Esophagus (tissue), 2 donors: ENCODE measurements at regions not wholly inside any gene's neighbourhood (a gene's known extent, or its start where the extent isn't known, plus 50 kb on each side); places are given as distances from the start of the nearest gene placed in this dataset.
"Not testable (repeated sequence)": the region's sequence is repeated elsewhere in the genome, so short reads cannot be mapped to it uniquely, and the experiment has no call there.

Experiments used
- H3K27ac ChIP-seq, 2 donors: one replicate each; pipeline ENCODE4 v1.5.1; 2013; ENCODE audit warnings: low read depth in 2 of 2, mild to moderate bottlenecking in 2 of 2, inconsistent platforms in 1 of 2, low read length in 1 of 2, moderate library complexity in 1 of 2
- H3K27me3 ChIP-seq, 2 donors: one replicate each; pipeline ENCODE4 v1.6.1; 2013; ENCODE audit warnings: low read length in 2 of 2, control low read depth in 1 of 2, mild to moderate bottlenecking in 1 of 2; ENCODE audit not compliant: insufficient read depth in 2 of 2, control insufficient read depth in 1 of 2
- H3K36me3 ChIP-seq, 2 donors: one replicate each; pipeline ENCODE4 v1.6.1; 2013; ENCODE audit warnings: low read length in 1 of 2; ENCODE audit not compliant: control insufficient read depth in 2 of 2, insufficient read depth in 2 of 2
- H3K4me1 ChIP-seq, 2 donors: one replicate each; pipeline ENCODE4 v1.6.1; 2013; ENCODE audit warnings: low read length in 1 of 2; ENCODE audit not compliant: control insufficient read depth in 2 of 2, insufficient read depth in 2 of 2
- H3K4me3 ChIP-seq, 2 donors: one replicate each; pipeline ENCODE4 v1.5.1; 2013; ENCODE audit warnings: low read length in 2 of 2, mild to moderate bottlenecking in 2 of 2, low read depth in 1 of 2, moderate library complexity in 1 of 2
- H3K9me3 ChIP-seq, 2 donors: one replicate each; pipeline ENCODE4 v1.6.1; 2013; ENCODE audit warnings: mild to moderate bottlenecking in 2 of 2, low read depth in 1 of 2, low read length in 1 of 2, moderate library complexity in 1 of 2; ENCODE audit not compliant: control insufficient read depth in 2 of 2, insufficient read depth in 1 of 2
- WGBS, 2 donors: extraction: QIAGEN DNeasy Blood & Tissue Kit; methylation state at CpG; one replicate each; pipeline ENCODE4 v1.1.7; 2013; 5-methylcytosine and 5-hydroxymethylcytosine counted together
- donor health status: healthy with polysubstance abuse.
- donor health status: Bipolar disorder and iron deficiency.

GRCh38 chr21:27968240-27968639 is 1001.4 kb upstream of the ADAMTS5 start:
- not testable (repeated sequence) for H3K9me3 ChIP-seq, H3K36me3 ChIP-seq, H3K27ac ChIP-seq, H3K27me3 ChIP-seq, H3K4me3 ChIP-seq, H3K4me1 ChIP-seq

- Histone ChIP-seq H3K27me3 (no peaks in the 10 kb centered on the region), H3K4me3 (no peak overlapping the region), H3K4me1 (no peaks in the 10 kb centered on the region)
Observed at GRCh38 chr21:27954543-27955165, 987.8 kb upstream of the ADAMTS5 start.

DNA sequence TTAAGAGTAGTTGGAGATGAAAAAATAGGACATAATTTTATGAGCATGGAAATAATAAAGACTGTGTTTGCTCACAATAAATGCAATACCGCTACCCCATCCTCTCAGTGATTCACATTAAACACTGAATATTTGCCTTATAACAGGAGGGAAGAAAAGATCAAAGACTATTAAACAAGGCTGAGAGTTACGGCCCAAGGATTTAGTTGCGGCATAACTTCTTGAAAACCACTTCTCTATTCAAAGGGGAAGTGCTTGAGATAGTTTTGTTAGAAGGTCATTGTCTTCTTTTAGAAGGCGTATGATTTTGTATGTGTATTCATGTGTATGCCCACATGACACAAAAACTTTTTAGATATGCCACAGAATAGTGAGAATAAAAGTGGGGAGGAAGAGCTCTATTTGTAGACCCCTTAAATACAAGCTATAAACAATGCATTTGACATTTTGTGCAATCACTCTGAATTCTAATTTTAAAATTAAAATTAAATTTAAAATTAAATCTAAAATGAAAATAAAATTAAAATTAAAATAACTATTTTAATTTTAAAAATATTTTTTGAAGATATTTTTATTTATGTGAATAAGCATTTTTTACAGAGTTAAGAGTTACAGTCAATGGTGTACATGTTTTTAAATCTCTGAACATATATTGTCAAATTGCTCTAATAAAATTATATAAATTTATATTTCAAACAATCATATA is 986.6 kb upstream of the ADAMTS5 start:
- WGBS, 2 donors, result 52 to 60% methylated on average over 4 of the region's 4 CpGs
- Histone ChIP-seq H3K9me3 (no peaks in the 10 kb centered on the region), H3K27ac (no peak overlapping the region), H3K4me1 (no peaks in the 10 kb centered on the region), H3K4me3 (no peak overlapping the region), H3K27me3 (no peaks in the 10 kb centered on the region), H3K36me3 (no peaks in the 10 kb centered on the region)

More at GRCh38 chr21:27954543-27955165, 987.8 kb upstream of the ADAMTS5 start:
- 69 to 74% methylated on average over 3 of the region's 3 CpGs for WGBS, 2 donors
- Histone ChIP-seq H3K36me3 (no peaks in the 10 kb centered on the region), H3K9me3 (no peaks in the 10 kb centered on the region), H3K27ac (no peak overlapping the region)

DNA sequence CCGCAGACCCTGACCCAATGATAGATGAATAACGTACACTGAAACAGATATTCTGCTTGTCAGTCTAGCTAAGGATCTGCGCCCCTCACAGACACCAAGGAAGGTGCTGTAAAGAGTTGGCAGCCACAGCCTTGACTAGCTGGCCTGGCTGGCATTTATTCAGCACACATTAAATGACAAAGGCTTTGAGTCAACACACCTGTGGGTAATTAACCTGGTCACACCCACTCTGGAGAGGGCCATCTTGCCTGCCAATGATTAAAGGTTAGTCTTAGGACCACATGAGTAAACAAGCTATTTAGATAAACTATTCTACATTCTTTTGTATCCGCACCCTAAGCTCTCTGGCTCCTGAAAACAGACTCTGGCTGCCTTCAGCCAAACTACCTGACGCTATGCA is 982.2 kb upstream of the ADAMTS5 start:
- not testable (repeated sequence) for H3K27me3 ChIP-seq, H3K27ac ChIP-seq, H3K36me3 ChIP-seq, H3K9me3 ChIP-seq, H3K4me3 ChIP-seq, H3K4me1 ChIP-seq
- WGBS, 2 donors, result 76 to 86% methylated on average over 5 of the region's 5 CpGs

- not testable (repeated sequence) for H3K4me1 ChIP-seq, H3K27me3 ChIP-seq, H3K27ac ChIP-seq, H3K4me3 ChIP-seq, H3K9me3 ChIP-seq, H3K36me3 ChIP-seq
- 84 to 100% methylated on average over 1 of the region's 1 CpG for WGBS, 2 donors
Observed at GRCh38 chr21:27930108-27930767, 963.4 kb upstream of the ADAMTS5 start.

GRCh38 chr21:27929179-27929578 is 962.3 kb upstream of the ADAMTS5 start:
- 64 to 74% methylated on average over 4 of the region's 4 CpGs for WGBS, 2 donors
- H3K27ac ChIP-seq, H3K27me3 ChIP-seq: not testable (repeated sequence)

DNA sequence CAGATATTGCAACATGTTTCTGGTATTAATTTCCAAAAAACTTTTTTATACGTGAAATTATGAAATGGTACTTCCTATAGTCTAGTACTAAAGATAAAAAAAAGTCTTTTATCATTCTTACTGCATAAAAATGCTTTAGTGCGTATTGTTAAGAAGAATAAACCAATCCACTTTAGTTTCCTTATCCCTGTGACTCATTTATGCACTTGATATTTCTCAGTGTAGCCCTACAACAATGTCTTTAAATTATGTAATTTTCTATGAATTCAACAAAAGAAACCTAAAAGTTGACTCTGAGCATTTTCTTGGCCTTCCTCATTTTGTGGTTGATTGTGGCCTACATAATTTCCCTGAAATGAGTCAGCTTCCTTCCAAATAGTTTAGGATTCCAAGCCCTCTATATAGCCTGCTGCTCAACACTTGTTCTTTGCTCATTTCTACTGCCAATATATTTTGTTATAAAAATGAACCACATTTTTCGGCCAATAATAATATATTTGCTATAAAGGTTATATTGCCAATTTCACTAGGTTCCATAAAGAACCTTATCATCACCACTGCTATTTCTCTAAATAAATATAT is 961.7 kb upstream of the ADAMTS5 start:
- not testable (repeated sequence) for H3K9me3 ChIP-seq, H3K4me1 ChIP-seq, H3K27me3 ChIP-seq, H3K36me3 ChIP-seq, H3K4me3 ChIP-seq, H3K27ac ChIP-seq
- WGBS, 2 donors, result 67 to 75% methylated on average over 3 of the region's 3 CpGs

More at GRCh38 chr21:27929179-27929578, 962.3 kb upstream of the ADAMTS5 start:
- not testable (repeated sequence) for H3K4me3 ChIP-seq, H3K36me3 ChIP-seq, H3K4me1 ChIP-seq, H3K9me3 ChIP-seq

- H3K4me3 ChIP-seq, H3K36me3 ChIP-seq, H3K27me3 ChIP-seq, H3K4me1 ChIP-seq, H3K9me3 ChIP-seq, H3K27ac ChIP-seq: not testable (repeated sequence)
- 42 to 84% methylated on average over 1 of the region's 1 CpG for WGBS, 2 donors
Observed at GRCh38 chr21:27921421-27921820, 954.5 kb upstream of the ADAMTS5 start.

- H3K27me3 ChIP-seq, H3K36me3 ChIP-seq, H3K9me3 ChIP-seq, H3K4me3 ChIP-seq, H3K27ac ChIP-seq, H3K4me1 ChIP-seq: not testable (repeated sequence)
Observed at GRCh38 chr21:27917966-27918365, 951.1 kb upstream of the ADAMTS5 start.

GRCh38 chr21:27916326-27916725 is 949.4 kb upstream of the ADAMTS5 start:
- H3K27me3 ChIP-seq, H3K9me3 ChIP-seq, H3K4me1 ChIP-seq, H3K4me3 ChIP-seq, H3K27ac ChIP-seq, H3K36me3 ChIP-seq: not testable (repeated sequence)
- 80 to 88% methylated on average over 2 of the region's 2 CpGs for WGBS, 2 donors
